Endodermal cell (in vitro differentiated cells): ENCODE measurements at regions not wholly inside any gene's neighbourhood (a gene's known extent, or its start where the extent isn't known, plus 50 kb on each side); places are given as distances from the start of the nearest gene placed in this dataset.
"Not testable (repeated sequence)": the region's sequence is repeated elsewhere in the genome, so short reads cannot be mapped to it uniquely, and the experiment has no call there.

Experiments used
- DNase-seq: peaks from one replicate; pipeline ENCODE4 v3.0.0-alpha.2; 2017
- H3K27ac ChIP-seq: 2 replicates; pipeline ENCODE4 v1.5.1; 2013; ENCODE audit warnings: mild to moderate bottlenecking, low read depth, low read length, moderate library complexity
- H3K27me3 ChIP-seq: 2 replicates; pipeline ENCODE4 v1.6.1; 2013; ENCODE audit warnings: mild to moderate bottlenecking, low read length, moderate library complexity; ENCODE audit not compliant: insufficient read depth, control insufficient read depth, poor library complexity, severe bottlenecking
- H3K36me3 ChIP-seq: 2 replicates; pipeline ENCODE4 v1.7.0; 2013; ENCODE audit warnings: mild to moderate bottlenecking, low read length, moderate library complexity; ENCODE audit not compliant: control insufficient read depth, insufficient read depth
- H3K4me1 ChIP-seq: one replicate; pipeline ENCODE4 v1.7.0; 2013; ENCODE audit warnings: low read length; ENCODE audit not compliant: control insufficient read depth, insufficient read depth
- H3K4me3 ChIP-seq: 2 replicates; pipeline ENCODE4 v1.5.1; 2013; ENCODE audit warnings: mild to moderate bottlenecking, low read length, moderate library complexity
- H3K9ac ChIP-seq: 2 replicates; pipeline ENCODE4 v1.6.1; 2013; ENCODE audit warnings: mild to moderate bottlenecking, low read length, moderate library complexity; ENCODE audit not compliant: poor library complexity, severe bottlenecking; ENCODE audit errors: extremely low read depth
- H3K9me3 ChIP-seq: 2 replicates; pipeline ENCODE4 v1.6.1; 2013; ENCODE audit warnings: mild to moderate bottlenecking, low read length, moderate library complexity; ENCODE audit not compliant: control insufficient read depth
- H3K27ac Mint-ChIP-seq: 2 replicates; pipeline ENCODE4 v1.8.0; 2020; ENCODE audit warnings: mixed read lengths
- H3K27me3 Mint-ChIP-seq: 2 replicates; pipeline ENCODE4 v1.8.0; 2021; ENCODE audit warnings: mild to moderate bottlenecking, mixed read lengths; ENCODE audit not compliant: insufficient read depth
- H3K36me3 Mint-ChIP-seq: 2 replicates; pipeline ENCODE4 v1.8.0; 2020; ENCODE audit warnings: low read depth, mixed read lengths
- H3K4me1 Mint-ChIP-seq: 2 replicates; pipeline ENCODE4 v1.8.0; 2020; ENCODE audit warnings: mixed read lengths
- H3K4me3 Mint-ChIP-seq: 2 replicates; pipeline ENCODE4 v1.8.0; 2020; ENCODE audit warnings: mild to moderate bottlenecking, moderate library complexity, mixed read lengths
- H3K9me3 Mint-ChIP-seq: 2 replicates; pipeline ENCODE4 v1.8.0; 2020; ENCODE audit warnings: mild to moderate bottlenecking, mixed read lengths
- WGBS, 2 experiments: methylation state at CpG; one replicate each; pipeline versions ENCODE4 v1.1.5 to v1.1.7; 2013; ENCODE audit warnings: missing lambda C conversion rate in 2 of 2, mixed read lengths in 1 of 2; ENCODE audit not compliant: insufficient coverage in 1 of 2, insufficient read length in 1 of 2; 5-methylcytosine and 5-hydroxymethylcytosine counted together
- TF ChIP-seq, protein P1 (sequence below): fragments of 200-600 bp; sonication (generic); conservative IDR thresholded peaks from 2 replicates; pipeline ENCODE4 v1.5.0; 2021; ENCODE audit warnings: antibody characterized with exemption, mild to moderate bottlenecking

- H3K9ac ChIP-seq = no peak overlapping the region
- no peaks in the 10 kb centered on the region for H3K36me3 ChIP-seq
- WGBS, 2 experiments = 87 to 92% methylated on average over 6 to 13 of the region's 13 CpGs
- H3K27ac ChIP-seq = no peak overlapping the region
- Mint-ChIP-seq H3K27ac (no peak overlapping the region), H3K4me1 (no peaks in the 10 kb centered on the region), H3K9me3 (no peaks in the 10 kb centered on the region), H3K36me3 (no peaks in the 10 kb centered on the region), H3K4me3 (no peak overlapping the region), H3K27me3 (peaks cover 2% of the 10 kb centered on the region)
- DNase-seq = no peak
- H3K9me3 ChIP-seq = no peaks in the 10 kb centered on the region
- no peaks in the 10 kb centered on the region for H3K4me1 ChIP-seq
- no peaks in the 10 kb centered on the region for H3K27me3 ChIP-seq
- TF ChIP-seq, protein P1, sequence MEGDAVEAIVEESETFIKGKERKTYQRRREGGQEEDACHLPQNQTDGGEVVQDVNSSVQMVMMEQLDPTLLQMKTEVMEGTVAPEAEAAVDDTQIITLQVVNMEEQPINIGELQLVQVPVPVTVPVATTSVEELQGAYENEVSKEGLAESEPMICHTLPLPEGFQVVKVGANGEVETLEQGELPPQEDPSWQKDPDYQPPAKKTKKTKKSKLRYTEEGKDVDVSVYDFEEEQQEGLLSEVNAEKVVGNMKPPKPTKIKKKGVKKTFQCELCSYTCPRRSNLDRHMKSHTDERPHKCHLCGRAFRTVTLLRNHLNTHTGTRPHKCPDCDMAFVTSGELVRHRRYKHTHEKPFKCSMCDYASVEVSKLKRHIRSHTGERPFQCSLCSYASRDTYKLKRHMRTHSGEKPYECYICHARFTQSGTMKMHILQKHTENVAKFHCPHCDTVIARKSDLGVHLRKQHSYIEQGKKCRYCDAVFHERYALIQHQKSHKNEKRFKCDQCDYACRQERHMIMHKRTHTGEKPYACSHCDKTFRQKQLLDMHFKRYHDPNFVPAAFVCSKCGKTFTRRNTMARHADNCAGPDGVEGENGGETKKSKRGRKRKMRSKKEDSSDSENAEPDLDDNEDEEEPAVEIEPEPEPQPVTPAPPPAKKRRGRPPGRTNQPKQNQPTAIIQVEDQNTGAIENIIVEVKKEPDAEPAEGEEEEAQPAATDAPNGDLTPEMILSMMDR = no peak
- H3K4me3 ChIP-seq = no peak overlapping the region
Observed at GRCh38 chr16:26395700-26396099, 671.0 kb upstream of the C16orf82 start.

DNA sequence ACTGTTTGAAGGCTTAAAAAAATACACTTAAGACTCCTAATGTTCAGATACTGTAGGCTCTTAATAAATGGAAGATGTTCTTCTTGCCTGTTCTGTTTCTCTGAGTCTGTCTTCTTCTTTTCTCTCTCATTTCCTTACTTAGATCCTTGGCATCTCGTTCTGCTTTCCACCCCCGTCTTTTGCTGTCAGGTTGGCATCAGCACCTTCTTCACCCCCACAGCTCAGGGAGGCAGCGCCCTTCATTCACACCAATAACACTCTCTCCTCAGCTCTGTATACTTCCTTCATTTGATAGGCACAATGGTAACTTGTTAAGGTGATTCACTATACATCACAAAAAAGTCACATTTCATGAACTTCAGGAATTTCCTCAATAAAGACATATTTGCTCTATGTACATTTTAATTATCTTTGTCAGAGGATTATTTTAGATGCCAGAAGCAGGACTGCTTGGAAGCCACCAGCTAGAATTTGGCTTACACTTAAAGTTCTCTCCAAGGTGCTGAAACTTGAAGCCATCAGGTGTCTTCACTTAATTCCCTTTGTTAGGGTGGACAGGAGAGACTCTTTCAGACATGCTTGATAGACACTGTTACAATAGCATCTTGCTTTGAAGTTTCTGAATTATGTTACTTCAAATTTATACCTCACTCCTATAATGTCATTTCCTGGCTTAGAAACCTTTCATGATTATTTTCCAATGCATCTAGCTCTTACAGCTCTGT lies 670.1 kb upstream of the C16orf82 start:
- H3K4me3 ChIP-seq = no peak overlapping the region
- H3K36me3 ChIP-seq = no peaks in the 10 kb centered on the region
- TF ChIP-seq, protein P1 = no peak
- Mint-ChIP-seq H3K4me3 (no peak overlapping the region), H3K9me3 (no peaks in the 10 kb centered on the region), H3K27ac (no peak overlapping the region), H3K27me3 (peaks cover 2% of the 10 kb centered on the region), H3K4me1 (no peaks in the 10 kb centered on the region), H3K36me3 (no peaks in the 10 kb centered on the region)
- WGBS, 2 experiments = 68% methylated on average over 3 of the region's 3 CpGs; no CpG with 5 or more reads in 1 of the 2 experiments
- H3K27ac ChIP-seq = no peak overlapping the region
- H3K4me1 ChIP-seq = no peaks in the 10 kb centered on the region
- DNase-seq = no peak
- H3K9me3 ChIP-seq = no peaks in the 10 kb centered on the region
- no peaks in the 10 kb centered on the region for H3K27me3 ChIP-seq
- H3K9ac ChIP-seq = no peak overlapping the region

GRCh38 chr16:26413780-26414179 lies 652.9 kb upstream of the C16orf82 start:
- Mint-ChIP-seq H3K36me3 (no peaks in the 10 kb centered on the region), H3K4me1 (peaks cover 3% of the 10 kb centered on the region)

GRCh38 chr16:26419458-26419857 lies 647.3 kb upstream of the C16orf82 start:
- peak; percentile 82 for DNase-seq
- WGBS, 2 experiments = 72 to 76% methylated on average over 6 to 8 of the region's 8 CpGs
- not testable (repeated sequence) for H3K4me1 ChIP-seq, H3K9ac ChIP-seq, H3K27ac Mint-ChIP-seq, H3K9me3 Mint-ChIP-seq, H3K4me1 Mint-ChIP-seq, H3K9me3 ChIP-seq, H3K4me3 Mint-ChIP-seq, H3K36me3 ChIP-seq, H3K27ac ChIP-seq, H3K4me3 ChIP-seq, H3K27me3 Mint-ChIP-seq, H3K36me3 Mint-ChIP-seq, H3K27me3 ChIP-seq

More at GRCh38 chr16:26413780-26414179, 652.9 kb upstream of the C16orf82 start:
- Histone ChIP-seq H3K27ac (no peak overlapping the region), H3K27me3 (no peaks in the 10 kb centered on the region), H3K36me3 (no peaks in the 10 kb centered on the region), H3K4me1 (no peaks in the 10 kb centered on the region), H3K9me3 (no peaks in the 10 kb centered on the region), H3K4me3 (no peak overlapping the region), H3K9ac (no peak overlapping the region)
- DNase-seq = peak; percentile 46
- TF ChIP-seq, protein P1 = no peak
- 73 to 80% methylated on average over 3 of the region's 3 CpGs for WGBS, 2 experiments
- H3K4me3 Mint-ChIP-seq = no peak overlapping the region
- H3K9me3 Mint-ChIP-seq = peaks cover 5% of the 10 kb centered on the region
- H3K27me3 Mint-ChIP-seq = no peaks in the 10 kb centered on the region
- no peak overlapping the region for H3K27ac Mint-ChIP-seq
